ENCODE measurements at regions not wholly inside any gene's neighbourhood (a gene's known extent, or its start where the extent isn't known, plus 50 kb on each side); places are given as distances from the start of the nearest gene placed in this dataset.
"Not testable (repeated sequence)": the region's sequence is repeated elsewhere in the genome, so short reads cannot be mapped to it uniquely, and the experiment has no call there.

- no peak for DNase-seq (ENCODE audit: low spot score)
Observed at GRCh38 chr1:80194221-80194620, 1187.7 kb upstream of the ADGRL4 start.

- DNase-seq (ENCODE audit: low spot score): no peak
Observed at GRCh38 chr1:80181418-80181817, 1174.9 kb upstream of the ADGRL4 start.

- no peak for DNase-seq (ENCODE audit: low spot score)
Observed at GRCh38 chr1:80171631-80172030, 1165.1 kb upstream of the ADGRL4 start.

GRCh38 chr1:80170811-80171485 is 1164.4 kb upstream of the ADGRL4 start:
- no peak for DNase-seq (ENCODE audit: low spot score)

- DNase-seq (ENCODE audit: low spot score): no peak
Observed at GRCh38 chr1:80164150-80164549, 1157.6 kb upstream of the ADGRL4 start.

GRCh38 chr1:80163686-80164085 is 1157.2 kb upstream of the ADGRL4 start:
- no peak for DNase-seq (ENCODE audit: low spot score)

GRCh38 chr1:80158771-80159170 is 1152.2 kb upstream of the ADGRL4 start:
- DNase-seq (ENCODE audit: low spot score): no peak

GRCh38 chr1:80158266-80158665 is 1151.7 kb upstream of the ADGRL4 start:
- DNase-seq (ENCODE audit: low spot score): no peak

GRCh38 chr1:80155371-80155770 is 1148.8 kb upstream of the ADGRL4 start:
- DNase-seq (ENCODE audit: low spot score): no peak

- no peak for DNase-seq (ENCODE audit: low spot score)
Observed at GRCh38 chr1:80154176-80154575, 1147.6 kb upstream of the ADGRL4 start.

GRCh38 chr1:80153762-80154161 is 1147.2 kb upstream of the ADGRL4 start:
- DNase-seq (ENCODE audit: low spot score): no peak

GRCh38 chr1:80143361-80143760 is 1136.8 kb upstream of the ADGRL4 start:
- no peak for DNase-seq (ENCODE audit: low spot score)

- not testable (repeated sequence) for DNase-seq (ENCODE audit: low spot score)
Observed at GRCh38 chr1:80137946-80138602, 1131.5 kb upstream of the ADGRL4 start.

GRCh38 chr1:80113168-80114038 is 1106.9 kb upstream of the ADGRL4 start:
- DNase-seq (ENCODE audit: low spot score): no peak

- DNase-seq (ENCODE audit: low spot score): no peak
Observed at GRCh38 chr1:80101159-80101558, 1094.6 kb upstream of the ADGRL4 start.

GRCh38 chr1:80099713-80100112 is 1093.2 kb upstream of the ADGRL4 start:
- no peak for DNase-seq (ENCODE audit: low spot score)

- DNase-seq (ENCODE audit: low spot score): no peak
Observed at GRCh38 chr1:80085067-80085466, 1078.5 kb upstream of the ADGRL4 start.

GRCh38 chr1:80083892-80084291 is 1077.4 kb upstream of the ADGRL4 start:
- no peak for DNase-seq (ENCODE audit: low spot score)

GRCh38 chr1:80076469-80076868 is 1069.9 kb upstream of the ADGRL4 start:
- no peak for DNase-seq (ENCODE audit: low spot score)

- DNase-seq (ENCODE audit: low spot score): no peak
Observed at GRCh38 chr1:80075351-80075750, 1068.8 kb upstream of the ADGRL4 start.

GRCh38 chr1:80072563-80072962 is 1066.0 kb upstream of the ADGRL4 start:
- DNase-seq (ENCODE audit: low spot score): no peak

GRCh38 chr1:80066060-80066459 is 1059.5 kb upstream of the ADGRL4 start:
- DNase-seq (ENCODE audit: low spot score): peak; percentile 16

- DNase-seq (ENCODE audit: low spot score): no peak
Observed at GRCh38 chr1:80064524-80064923, 1058.0 kb upstream of the ADGRL4 start.
